ENCODE measurements at regions not wholly inside any gene's neighbourhood (a gene's known extent, or its start where the extent isn't known, plus 50 kb on each side); places are given as distances from the start of the nearest gene placed in this dataset.

DNA sequence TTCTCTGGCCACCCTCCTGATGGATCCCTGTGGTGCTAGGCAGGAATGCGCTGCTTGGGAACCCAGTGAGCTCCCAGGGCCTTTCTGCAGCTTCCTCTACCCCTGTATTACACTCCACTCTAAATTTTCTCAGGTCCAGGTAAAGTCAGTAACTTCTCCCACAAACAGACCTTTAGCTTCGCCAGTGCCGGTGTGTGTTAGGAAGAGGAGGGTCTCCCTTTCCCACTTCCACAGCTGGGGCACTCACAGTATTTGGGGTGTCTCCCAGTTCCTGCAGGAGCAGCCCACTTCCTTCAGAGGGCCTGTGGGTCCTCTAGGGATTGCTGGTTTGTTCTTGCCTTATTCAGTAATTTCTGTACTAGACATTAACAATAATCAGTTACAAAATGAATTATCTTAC, 193.5 kb upstream of the PCDH17 start:
- DNase-seq: no peak

DNA sequence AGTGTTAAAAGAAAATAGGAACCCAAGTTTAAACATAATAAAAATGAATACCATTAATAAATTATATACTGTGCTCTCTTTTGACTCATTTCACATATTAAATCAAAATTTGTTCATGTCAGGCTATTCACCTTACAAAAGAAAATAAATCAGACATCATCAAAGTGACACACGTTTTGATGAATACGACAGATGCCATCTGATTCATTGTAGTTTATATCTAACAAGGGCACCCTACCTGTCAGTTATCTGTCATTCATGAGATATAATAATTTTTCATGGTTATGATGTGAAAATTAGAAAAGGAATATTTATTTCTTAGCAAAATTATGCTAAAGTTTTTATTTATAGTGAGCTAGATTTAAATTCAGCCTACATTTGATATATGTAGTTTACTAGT, 188.1 kb upstream of the PCDH17 start:
- DNase-seq: no peak

DNA sequence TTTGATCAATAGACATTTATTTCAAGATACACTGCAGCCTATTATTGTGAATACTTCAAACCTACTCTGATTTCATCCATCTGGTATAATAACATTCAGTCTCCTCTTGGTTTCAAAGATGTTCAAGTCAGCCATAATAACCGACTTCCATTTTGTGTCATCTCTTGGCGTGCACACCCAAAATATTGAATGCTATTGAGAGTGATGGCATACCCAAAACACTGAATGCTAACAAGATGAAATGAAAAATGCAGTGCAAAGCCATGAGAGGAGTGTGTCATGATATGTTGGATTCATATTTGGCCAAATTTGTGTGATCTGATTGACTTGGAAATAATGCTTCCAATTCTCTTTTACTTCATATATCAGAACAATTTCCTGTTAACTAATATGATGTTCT, 181.2 kb upstream of the PCDH17 start:
- DNase-seq: no peak

DNA sequence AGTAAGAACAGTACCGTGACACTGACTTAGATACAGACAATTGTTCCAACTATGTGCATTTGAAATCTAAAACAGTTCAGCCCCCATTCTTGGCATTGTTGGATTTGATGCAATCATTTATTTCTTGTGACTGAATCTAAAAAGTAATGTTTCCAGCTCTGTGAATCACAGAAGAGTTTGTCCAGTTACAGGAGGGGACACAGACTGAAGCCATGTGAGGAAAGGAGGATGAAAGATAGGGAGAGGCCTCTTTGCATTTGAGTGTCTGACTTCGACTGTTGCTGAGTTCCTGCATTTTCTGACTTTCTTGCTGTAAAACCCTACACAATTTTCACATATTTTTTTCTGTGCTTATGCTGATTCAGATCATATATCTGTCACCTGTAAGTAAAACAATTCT, 179.3 kb upstream of the PCDH17 start:
- DNase-seq: no peak

DNA sequence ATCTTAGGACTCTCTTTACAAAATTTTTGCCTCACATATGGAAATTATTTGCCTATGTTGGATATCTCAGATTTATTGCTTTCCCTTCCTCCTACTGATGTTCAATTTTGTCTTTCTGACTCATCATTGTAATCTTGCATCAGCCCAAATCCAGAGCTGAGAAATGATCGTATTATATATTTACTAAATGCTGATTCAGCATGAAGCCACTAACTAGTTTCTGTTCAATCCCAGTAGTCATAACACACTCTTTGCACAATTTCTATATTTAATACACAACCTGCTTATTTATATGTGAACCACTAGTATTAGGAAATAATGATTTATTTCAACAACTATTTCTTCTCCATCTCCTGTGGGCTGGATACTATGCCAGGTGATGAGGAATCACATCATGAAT, 161.1 kb upstream of the PCDH17 start:
- DNase-seq: no peak

DNA sequence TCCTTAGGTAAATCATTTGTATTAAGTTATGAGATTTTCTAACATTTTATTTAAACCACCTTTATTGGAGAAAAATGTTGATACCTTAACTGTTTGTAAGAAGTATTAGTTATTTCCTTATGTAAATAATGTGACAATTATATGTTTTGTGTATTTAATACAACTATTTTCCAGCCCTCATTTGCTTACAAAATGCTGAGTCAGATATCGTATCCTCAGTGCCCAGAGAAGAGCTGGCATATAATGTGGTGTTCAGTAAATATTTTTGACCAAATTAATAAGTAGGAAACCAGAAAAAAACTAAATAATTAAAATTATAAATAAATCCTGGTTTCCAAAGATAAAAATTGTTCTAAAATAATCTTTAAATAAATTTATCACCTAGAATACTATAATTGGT, 140.2 kb upstream of the PCDH17 start:
- no peak for DNase-seq

DNA sequence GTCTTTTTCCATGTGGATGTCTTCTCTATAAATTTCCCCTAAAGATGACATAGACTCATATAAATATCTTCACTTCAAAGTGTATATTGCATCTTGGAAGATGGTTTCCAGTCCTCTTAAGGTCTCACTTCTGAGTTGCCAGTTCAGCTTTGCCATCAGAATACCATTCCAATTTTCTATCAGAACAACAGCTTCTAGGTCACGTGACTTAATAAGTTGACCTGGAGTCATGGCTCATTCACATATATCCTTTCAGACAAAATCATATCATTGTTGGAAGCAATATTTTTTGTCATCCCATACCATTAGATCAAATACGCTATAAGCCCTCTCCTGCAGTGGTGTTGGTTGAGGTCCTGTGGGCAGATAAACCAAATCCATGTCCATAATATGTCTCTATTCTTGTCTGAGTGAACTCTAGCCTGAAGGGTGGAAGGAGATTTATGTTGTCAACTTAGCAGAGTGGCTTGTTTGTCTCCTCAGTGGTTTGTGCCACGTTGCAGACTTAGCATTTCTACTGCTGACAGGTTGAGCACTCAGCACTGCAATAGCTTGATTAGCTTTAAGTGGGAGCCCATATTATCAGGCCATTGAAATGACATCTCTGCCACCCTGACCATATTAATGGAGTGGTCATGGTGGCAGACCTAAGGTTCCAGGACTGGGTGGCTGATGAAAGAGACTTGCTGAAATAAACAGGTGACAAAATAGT, 123.6 kb upstream of the PCDH17 start:
- DNase-seq: no peak

DNA sequence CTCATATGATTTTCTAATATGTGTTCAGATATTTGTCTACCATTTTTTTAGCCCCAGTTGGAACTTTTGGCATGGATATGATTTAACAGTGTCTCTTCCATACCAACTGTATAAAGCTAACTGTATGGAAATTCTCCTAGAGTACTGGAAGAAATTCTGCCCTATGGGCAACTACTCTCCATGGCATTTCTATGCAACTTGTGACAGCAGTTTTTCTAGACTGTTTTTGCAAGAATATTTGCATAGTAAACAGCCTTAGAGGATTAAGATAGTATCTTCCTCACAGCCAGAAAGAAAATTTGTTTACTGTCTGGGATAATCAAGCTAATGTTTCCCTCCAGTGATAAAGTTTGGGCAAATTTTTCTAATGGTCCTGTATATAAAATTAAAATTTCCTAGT, 119.9 kb upstream of the PCDH17 start:
- no peak for DNase-seq

DNA sequence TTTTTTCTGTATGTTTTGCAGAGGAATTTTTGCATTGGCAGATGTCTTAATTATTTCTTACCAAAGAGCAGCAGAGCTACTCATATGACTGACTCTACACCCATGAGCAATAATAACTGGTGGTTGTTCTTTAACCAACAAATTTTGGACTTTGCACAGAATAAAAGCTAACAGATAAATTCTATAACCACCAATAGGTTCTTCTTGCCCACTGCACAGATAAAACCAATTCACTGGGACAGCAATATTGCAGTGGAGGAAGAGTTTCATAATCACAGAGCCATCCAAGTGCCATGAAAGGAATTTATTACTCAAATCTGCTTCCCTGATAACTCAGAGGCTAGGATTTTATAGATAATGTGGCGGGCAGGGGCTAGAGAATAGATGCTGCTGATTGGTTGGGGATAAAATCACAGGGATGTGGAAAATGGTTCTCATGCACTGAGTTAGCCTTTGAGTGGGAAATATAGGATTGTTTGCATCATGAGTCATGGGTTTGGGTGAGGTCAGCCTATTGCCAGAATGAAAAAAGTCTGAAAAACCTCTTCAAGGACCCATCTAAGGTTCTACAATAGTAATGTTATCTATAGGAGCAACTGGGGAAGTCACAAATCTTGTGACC, 104.3 kb upstream of the PCDH17 start:
- no peak for DNase-seq

DNA sequence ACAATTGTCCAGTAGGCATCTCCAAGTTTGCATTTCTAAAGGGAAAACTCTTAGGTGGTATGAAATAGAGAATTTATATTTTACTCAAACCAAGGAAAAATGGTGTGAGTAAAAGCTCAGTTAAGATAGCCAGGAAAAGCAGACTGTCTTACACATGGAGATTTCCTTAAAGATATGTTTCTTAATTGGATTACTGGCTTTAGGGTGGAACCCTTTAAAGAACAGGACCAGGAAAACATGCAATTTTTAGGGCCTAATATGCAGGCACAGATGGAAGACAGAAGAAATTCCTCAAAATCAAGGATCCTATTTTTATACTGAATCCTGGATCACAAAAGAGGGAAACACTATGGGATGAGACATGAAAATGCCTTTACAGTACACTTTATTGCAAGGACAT, 100.3 kb upstream of the PCDH17 start:
- DNase-seq: no peak

DNA sequence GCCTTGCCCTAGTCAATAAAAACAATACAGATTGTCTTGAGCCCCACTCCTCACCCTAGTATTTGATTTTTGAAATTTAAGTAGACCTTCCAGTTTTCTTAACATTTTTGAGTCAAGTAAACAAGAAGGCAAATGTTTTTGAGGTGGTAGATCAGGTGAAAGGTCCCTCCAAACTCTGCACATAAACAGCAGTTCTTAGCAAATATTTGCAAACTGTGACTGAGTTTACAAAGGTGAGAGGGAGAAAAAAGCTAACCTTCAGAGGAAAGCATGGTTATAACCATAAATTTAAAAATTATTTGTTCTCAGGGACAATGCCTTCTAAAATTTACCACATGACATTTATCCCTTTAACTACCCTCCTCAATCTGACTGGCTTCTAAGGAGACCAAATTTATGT, 84.6 kb upstream of the PCDH17 start:
- no peak for DNase-seq

DNA sequence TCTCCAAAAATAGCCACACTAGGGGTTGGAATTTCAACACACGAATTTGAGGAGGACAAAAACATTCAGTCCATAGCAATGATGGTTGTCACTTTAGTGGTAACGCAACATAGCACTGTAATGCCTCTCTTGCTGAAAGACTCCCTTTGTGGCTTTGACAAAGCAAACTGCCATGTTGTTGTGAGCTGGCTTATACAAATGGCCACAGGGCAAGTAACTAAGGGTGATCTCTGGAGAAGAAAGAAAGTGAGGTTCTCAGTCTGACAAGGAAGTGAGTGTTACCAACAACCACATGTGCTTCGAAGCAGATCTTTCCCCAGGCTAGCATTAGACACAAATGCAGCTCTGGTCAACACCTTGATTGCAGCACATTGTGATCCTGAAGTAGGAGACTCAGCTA, 79.1 kb upstream of the PCDH17 start:
- no peak for DNase-seq

DNA sequence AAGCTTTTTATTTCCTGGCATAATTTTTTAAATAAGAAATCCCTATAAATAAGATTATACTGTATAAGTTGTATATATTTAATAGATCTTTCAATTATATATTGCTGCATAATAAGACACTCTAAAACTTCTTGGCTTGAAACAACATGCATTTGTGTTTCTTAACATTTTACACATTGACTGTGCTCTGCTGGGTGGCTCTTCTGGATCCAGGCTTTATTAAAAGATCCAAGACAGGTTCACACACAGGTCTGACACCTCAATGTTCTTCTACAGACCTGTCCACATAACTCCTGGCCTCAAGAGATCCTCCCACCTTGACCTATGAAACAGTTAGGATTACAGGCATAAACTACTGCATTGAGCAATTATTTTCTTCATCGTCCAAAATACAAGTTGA, 77.6 kb upstream of the PCDH17 start:
- DNase-seq: no peak

DNA sequence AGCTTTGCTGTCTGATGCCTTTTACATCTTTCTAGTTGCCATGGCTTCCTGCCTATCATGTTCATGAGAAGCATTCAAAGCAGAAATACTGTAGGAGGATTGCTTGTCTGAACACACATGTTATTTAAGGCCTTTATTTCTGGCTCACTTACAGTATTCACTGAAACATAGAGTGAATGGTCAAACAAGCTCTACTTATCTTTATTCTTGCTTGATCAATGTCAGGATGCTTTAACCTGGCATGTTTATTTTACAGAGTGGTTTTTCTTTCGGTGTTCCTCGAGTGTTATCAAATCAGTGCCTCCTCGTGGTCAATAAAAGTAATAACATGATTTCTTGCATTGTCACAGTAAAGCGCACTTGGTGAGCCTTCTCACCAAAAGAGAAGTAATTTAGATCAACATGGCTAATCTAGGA, 73.5 kb upstream of the PCDH17 start:
- no peak for DNase-seq

DNA sequence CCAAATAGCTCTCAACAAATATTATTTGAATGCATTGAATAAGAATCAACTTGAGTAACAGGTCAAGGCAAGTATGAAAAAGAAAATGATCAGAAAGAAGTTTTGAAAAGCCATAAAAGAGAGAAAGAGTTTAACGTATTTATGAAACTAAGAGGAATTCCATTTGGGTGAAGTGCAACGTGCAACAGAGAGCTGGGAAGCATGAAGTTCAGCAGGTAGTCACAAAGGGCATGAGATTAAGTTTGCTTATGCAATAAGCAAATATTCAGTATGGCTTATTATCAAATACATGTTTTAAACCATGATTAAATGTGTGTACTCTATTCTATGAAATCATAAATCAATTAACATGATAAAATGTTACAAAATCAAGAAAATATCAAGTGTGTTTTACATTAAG, 62.7 kb upstream of the PCDH17 start:
- no peak for DNase-seq

DNA sequence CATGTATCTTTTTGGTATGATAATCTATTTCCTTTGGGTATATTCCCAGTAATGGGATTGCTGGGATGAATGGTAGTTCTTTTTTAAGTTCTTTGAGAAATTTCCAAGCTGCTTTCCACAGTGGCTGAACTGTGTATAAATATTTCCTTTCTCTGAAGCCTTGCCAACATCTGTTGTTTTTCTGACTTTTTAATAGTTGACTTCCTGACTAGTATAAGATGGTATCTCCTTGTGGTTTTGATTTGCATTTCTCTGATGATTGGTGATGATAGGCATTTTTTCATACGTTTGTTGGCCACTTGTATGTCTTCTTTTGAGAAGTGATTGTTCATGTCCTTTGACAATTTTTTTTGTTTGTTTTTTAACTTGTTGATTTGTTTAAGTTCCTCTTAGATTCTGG, 61.6 kb upstream of the PCDH17 start:
- no peak for DNase-seq

Data from amygdala (tissue), 56 donors.